ENCODE measurements at regions not wholly inside any gene's neighbourhood (a gene's known extent, or its start where the extent isn't known, plus 50 kb on each side); places are given as distances from the start of the nearest gene placed in this dataset.

GRCh38 chr18:34643989-34644388 is 66.1 kb upstream of the DTNA start:
- no peak for DNase-seq (ENCODE audit: low spot score)

- no peak for DNase-seq (ENCODE audit: low spot score)
These were observed 62.8 kb upstream of the DTNA start for GRCh38 chr18:34647251-34647650.

- no peak for DNase-seq (ENCODE audit: low spot score)
These were observed 61.7 kb upstream of the DTNA start for GRCh38 chr18:34648269-34648985.

- no peak for DNase-seq (ENCODE audit: low spot score)
These were observed 61.0 kb upstream of the DTNA start for GRCh38 chr18:34649080-34649479.

- DNase-seq (ENCODE audit: low spot score): peak; percentile 59
These were observed 60.0 kb upstream of the DTNA start for GRCh38 chr18:34650121-34650545.

- DNase-seq (ENCODE audit: low spot score): no peak
These were observed 58.3 kb upstream of the DTNA start for GRCh38 chr18:34651586-34652369.

- DNase-seq (ENCODE audit: low spot score): no peak
These were observed 55.0 kb upstream of the DTNA start for GRCh38 chr18:34655131-34655530.

GRCh38 chr18:34657860-34658500 is 52.1 kb upstream of the DTNA start:
- DNase-seq (ENCODE audit: low spot score): no peak

- peak; percentile 95 for DNase-seq (ENCODE audit: low spot score)
These were observed 50.2 kb upstream of the DTNA start for GRCh38 chr18:34659579-34660517.

Measured in AG08395 (cell line).